Cerebellar cortex (tissue), 1 donor: ENCODE measurements at regions not wholly inside any gene's neighbourhood (a gene's known extent, or its start where the extent isn't known, plus 50 kb on each side); places are given as distances from the start of the nearest gene placed in this dataset.

ENCODE experiments used
- DNase-seq: peaks from one replicate; pipeline ENCODE4 v3.0.0-alpha.2; 2015; ENCODE audit warnings: low spot score

DNA sequence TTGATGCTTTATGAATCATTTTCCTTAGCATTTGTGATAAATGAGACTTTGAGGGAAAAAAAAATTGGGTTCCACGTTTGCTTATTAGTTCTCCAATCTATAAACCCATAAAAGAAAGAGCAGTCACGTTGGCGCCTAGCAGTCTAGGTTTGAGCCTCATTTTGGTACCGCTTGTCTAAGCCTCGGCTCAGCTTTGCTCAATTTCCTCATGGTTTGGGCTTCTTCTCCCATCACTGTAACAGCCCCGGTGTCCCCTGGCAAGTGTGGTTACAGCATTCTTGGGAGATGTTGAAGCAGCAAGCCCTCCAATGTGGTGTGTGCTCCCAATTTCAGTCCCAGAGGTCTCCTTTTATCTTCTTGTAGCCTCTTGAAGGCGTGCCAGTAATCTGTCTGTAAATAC is 578.4 kb downstream of the CDK5RAP2 start:
- no peak for DNase-seq

DNA sequence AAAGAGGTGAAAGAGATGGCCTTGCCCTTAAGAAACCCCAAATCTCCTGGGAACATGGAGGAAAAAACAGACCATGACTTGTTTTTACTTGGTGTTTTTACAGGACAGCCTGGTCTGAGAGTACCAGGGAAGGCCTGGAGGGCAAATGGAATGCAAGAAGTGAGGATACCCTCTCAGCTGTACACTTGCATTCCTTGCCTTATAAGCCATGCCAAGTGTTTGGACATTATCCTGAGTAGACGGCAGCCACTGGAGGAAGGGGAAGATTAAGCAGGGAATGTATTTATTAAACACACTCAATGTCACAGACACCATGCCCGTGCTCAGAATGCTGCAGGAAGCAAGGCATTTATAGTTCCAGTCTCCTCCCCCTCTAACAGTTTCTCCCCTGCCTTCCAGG is 581.4 kb downstream of the CDK5RAP2 start:
- no peak for DNase-seq

DNA sequence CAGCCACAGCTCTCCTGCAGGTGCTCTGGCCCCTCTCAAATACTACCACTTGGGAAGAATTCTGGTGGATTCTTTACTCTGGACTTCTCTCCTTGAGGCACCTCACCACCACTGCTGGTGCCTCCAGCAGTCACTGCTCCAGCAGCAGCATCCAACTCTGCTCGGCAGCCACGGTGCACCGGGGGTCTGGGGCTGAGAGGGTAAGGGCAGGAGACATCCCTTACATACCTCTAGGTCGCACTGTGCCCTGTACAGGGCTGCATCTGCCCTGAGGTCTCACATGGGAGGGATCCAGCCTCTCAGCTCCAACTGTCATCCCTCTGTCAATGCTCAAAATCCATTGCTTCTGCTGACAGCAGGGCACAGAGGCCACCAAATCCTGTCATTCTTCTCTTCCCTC is 588.2 kb downstream of the CDK5RAP2 start:
- no peak for DNase-seq

- DNase-seq: no peak
Measured at GRCh38 chr9:119986713-119987112, 593.3 kb downstream of the CDK5RAP2 start.

GRCh38 chr9:119986205-119986604 is 593.8 kb downstream of the CDK5RAP2 start:
- DNase-seq: no peak

DNA sequence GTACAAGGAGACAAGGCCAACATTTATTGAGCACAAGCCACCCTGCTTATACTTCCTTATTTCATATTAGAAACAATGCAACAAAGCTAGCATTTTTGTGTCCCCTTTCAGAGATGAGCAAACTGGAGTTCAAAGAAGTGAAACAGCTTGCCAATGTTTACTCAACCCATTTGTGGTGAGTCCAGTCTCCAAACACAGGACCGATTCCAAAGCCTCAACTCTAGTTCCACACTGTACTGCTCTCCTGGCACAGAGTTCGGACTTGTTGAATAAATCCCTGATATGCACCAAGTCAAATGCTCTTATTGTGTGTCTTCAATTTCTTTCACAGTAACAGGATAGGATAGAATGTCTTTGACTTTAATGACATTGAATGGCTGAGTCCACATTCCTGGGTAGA is 604.8 kb upstream of the BRINP1 start:
- DNase-seq: no peak

DNA sequence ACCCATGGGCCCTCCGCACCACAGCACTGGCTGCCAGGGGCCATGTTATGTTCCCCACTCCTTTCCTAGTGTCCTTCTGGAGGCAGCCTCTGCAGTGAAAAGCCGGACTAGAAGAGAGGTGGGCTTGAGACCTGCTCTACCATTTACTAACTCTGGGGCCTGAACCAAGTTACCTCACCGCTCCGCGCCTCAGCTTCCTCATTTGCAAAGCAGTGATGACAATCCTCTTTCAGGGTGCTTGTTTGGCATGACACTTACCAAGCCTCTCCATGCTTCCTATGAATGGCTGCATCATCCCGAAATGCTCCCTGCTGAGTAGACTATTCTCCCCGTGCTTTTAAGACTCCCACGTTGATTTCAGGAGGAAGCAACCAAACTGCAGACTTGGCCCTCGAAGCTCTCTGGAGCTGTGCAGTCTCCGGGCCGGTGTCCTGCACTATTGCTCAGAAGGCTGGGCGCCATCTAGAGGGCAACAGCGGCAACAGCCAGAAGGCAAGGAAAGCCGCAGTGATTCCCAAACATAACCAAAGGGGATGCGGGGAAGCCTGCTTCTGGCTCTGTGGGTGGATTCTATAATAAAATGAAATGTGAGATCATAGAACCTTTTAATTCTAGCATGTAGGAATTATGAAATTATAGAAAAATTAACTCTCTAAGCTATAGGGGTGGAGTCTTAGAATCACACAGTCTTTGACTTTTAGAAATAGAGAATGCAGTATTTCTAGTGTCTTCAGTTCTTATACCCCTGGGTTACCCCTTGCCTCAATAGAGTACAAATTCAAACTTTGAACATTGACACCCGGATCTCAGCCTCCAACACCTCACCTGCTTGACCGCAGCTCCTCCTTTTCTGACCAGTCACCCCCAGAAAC is 599.8 kb upstream of the BRINP1 start:
- peak; percentile 85 for DNase-seq

GRCh38 chr9:119967867-119968535 is 598.8 kb upstream of the BRINP1 start:
- no peak for DNase-seq

DNA sequence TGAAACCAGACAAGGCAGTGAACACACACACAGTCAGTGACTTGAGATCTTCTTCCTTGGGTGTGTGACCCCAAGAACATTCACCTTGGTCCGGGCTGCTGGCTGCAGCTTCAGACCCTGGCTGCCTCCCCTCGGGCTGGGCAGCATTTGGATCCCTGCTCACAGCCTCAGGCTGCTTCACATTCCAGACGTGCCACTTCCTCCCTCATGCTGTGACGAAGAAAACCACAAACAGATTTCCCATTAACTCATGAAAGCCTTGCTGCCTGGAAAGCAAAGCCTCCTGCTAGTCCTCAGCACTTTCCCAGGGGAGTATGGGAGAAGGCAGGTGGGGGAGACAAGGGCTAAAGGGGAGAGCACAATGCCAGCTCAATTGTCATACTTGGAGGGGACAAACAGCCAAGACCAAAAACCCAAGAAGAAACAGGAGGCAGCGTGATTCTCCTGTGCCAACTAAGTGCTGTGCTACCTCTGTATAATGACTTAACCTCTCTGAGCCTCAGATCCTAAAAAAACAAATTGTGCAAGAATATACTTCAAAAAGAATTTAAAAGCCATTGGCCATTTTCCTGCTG is 594.6 kb upstream of the BRINP1 start:
- DNase-seq: peak; percentile 21

DNA sequence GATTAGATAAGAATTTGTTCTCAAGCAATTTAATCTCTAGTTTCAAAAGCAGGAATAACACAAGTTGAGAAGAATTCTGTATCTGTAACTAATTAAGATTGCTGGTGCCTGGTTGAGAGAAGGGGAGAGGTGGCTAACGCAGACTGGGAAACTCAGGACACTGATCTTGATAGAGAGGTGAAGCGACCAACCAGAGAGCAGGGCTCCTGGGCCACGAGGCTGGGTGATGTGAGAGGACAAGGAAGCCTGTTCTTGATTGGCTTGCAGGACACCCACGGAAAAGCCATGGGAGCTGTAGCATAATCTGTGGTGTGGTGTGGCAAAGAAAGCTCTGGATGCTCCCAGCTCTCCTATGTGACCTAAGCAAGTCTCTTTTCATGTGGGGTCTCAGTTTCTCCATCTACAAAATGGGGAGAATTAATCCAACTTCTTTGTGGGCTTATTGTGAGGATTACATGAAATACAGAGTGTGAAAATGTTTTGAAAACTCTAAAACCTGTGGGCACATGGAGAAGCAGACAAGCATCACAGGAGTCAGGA is 594.1 kb upstream of the BRINP1 start:
- DNase-seq: no peak

GRCh38 chr9:119961774-119962424 is 592.7 kb upstream of the BRINP1 start:
- peak; percentile 26 for DNase-seq

DNA sequence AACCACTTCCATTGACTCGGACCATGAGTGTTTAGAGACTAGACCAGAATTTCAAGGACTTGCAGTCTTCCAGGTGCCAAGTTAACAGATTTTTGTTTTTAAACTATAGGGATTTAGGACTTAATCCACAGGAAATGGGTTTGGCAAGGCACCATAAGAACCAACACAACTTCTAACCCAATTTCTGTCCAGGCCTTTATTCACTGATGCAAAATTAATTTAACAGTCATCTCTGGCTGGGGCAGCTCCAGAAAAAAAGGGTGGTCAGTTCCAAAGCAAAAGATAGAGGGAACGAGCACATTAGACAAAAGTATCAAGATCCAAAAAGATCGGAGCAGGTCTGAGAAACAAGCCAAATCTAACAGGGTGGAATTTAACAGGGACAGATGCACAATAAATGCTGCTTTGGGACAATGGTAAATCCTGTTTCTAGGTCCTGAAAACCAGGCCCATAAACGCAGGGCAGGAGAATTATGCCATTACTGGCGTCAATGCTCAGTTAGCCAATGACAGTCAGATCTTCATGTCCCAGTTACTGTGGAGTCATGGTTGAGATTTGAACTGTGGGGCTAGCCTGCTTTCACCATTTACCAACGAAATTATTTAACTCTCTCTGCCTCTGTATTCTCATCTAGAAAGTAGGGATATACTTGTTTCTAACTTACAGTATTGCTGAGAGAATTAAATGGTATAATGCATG is 590.8 kb upstream of the BRINP1 start:
- peak; percentile 87 for DNase-seq

DNA sequence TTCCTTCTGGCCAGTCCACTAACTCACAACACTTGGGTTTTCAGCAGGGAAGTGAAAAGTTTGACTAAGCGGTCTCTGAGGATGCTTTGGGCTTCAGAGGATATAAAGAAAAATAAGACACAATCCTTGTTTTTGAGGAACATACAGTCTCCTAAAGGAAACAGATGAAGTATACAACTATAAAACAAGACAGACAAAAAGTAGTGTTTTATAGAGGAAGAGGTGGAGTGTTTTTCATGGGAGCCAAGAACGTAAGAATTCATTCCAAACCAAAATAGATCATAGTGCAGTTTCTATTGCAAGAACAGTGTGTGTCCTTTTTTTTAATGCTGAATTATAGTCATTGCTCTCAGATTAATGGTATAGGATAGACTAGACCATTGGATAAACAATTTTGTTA is 586.9 kb upstream of the BRINP1 start:
- no peak for DNase-seq

- no peak for DNase-seq
Measured at GRCh38 chr9:119955276-119955675, 586.0 kb upstream of the BRINP1 start.

DNA sequence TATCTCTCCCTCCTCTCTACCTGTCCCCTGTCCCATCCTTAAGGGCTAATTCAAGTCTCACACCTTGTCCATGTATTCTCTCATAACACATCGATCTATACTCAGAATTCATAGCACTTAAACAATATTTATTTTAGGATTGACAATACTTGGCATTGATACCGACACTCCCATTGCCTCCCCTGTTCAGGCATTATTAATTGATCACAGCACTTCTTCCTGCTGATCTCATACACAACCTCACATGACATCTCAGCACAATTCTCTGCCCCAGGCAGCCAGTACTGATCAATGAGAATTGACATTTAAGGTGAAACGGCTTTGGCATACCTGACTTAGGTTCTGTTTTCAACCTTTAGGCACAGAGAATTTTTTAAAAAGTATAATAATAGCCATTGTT is 582.4 kb upstream of the BRINP1 start:
- no peak for DNase-seq

DNA sequence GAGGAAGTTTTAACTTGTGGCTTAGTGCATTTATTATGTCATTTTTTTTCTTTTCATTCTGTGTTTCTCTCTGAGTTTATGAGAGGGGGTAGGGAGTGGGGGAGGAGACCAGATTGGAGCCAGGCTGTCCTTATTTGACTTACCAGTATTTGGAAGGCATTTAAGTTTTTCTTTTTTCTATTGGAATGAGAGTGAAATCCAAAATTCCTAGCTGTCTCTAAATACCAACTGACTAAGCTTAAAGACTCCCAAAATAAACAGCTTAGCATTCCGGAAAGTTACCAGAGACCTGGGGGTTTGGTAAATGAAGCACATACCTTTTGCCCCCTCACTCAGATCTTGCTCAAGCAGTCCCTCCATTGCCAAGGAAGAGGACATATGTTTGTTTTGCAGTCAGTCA is 581.9 kb upstream of the BRINP1 start:
- DNase-seq: no peak

GRCh38 chr9:119945686-119946085 is 576.5 kb upstream of the BRINP1 start:
- DNase-seq: no peak

- peak; percentile 96 for DNase-seq
Measured at GRCh38 chr9:119941091-119941490, 571.9 kb upstream of the BRINP1 start.

DNA sequence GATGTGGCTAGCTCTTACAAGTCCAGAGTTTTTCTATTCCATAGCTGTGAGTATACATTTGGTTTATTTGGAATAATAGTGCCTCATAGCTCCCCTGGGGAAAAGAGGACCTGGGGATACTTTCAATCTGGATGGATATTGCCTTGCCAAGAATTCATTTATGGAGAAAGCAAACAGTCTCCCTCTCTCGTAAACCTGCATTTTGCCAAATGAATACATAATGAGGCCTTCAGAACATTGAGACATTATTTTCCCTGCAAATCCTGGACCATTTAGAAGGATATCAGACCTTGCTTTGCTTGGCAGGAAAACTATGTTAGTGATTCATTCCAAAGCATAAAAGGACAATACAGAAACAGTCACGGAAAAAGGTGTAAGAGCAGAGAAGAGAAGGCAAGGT is 569.6 kb upstream of the BRINP1 start:
- DNase-seq: peak; percentile 80

- no peak for DNase-seq
Measured at GRCh38 chr9:119934497-119934896, 565.3 kb upstream of the BRINP1 start.

GRCh38 chr9:119933191-119933590 is 564.0 kb upstream of the BRINP1 start:
- DNase-seq: no peak

GRCh38 chr9:119924736-119925135 is 555.5 kb upstream of the BRINP1 start:
- no peak for DNase-seq
